ENCODE measurements at regions not wholly inside any gene's neighbourhood (a gene's known extent, or its start where the extent isn't known, plus 50 kb on each side); places are given as distances from the start of the nearest gene placed in this dataset.

GRCh38 chr5:124230456-124230855 lies 516.0 kb downstream of the ZNF608 start:
- H3K79me2 ChIP-seq (ENCODE audit: insufficient read depth) = no peaks in the 10 kb centered on the region
- no peaks in the 10 kb centered on the region for H3K9me2 ChIP-seq (ENCODE audit: insufficient read depth)
- H3K4me2 ChIP-seq (ENCODE audit: unreplicated experiment) = no peak overlapping the region
- TF ChIP-seq EZH2phosphoT487 (IDR thresholded peaks at IDR 0.05; ENCODE audit: insufficient read depth, low read depth) (no peak), EZH2 (IDR thresholded peaks at IDR 0.05; ENCODE audit: insufficient read depth, poor library complexity, severe bottlenecking) (no peak)
- no peaks in the 10 kb centered on the region for H3K4me1 ChIP-seq (ENCODE audit: insufficient read depth)
- DNase-seq = no peak
- no peak overlapping the region for H2AFZ ChIP-seq
- no peaks in the 10 kb centered on the region for H4K20me1 ChIP-seq (ENCODE audit: insufficient read depth)
- in situ Hi-C loops (cut with MboI) = no loop called here
- no peak overlapping the region for H3K9ac ChIP-seq
- no peaks in the 10 kb centered on the region for H3K36me3 ChIP-seq (ENCODE audit: low read depth)
- peaks cover 7% of the 10 kb centered on the region; the same call in 1 of the 2 replicates for H3K27me3 ChIP-seq (replicated peaks; ENCODE audit: insufficient read depth)
- H3K4me3 ChIP-seq = no peak overlapping the region
- WGBS, 2 experiments (ENCODE audit: low coverage in 1 of 2, low lambda C conversion rate in 2 of 2, missing lambda C conversion rate in 2 of 2) = 83 to 92% methylated on average over 7 of the region's 7 CpGs
- H3K27ac ChIP-seq = no peak overlapping the region
- no peaks in the 10 kb centered on the region for H3K9me3 ChIP-seq (ENCODE audit: low read depth)
- H3F3A ChIP-seq (ENCODE audit: insufficient read depth) = no peaks in the 10 kb centered on the region

GRCh38 chr5:124229352-124229751 lies 517.1 kb downstream of the ZNF608 start:
- H3K27ac ChIP-seq = no peak overlapping the region
- H3K9me3 ChIP-seq (ENCODE audit: low read depth) = no peaks in the 10 kb centered on the region
- no peaks in the 10 kb centered on the region for H3K4me1 ChIP-seq (ENCODE audit: insufficient read depth)
- H3K79me2 ChIP-seq (ENCODE audit: insufficient read depth) = no peaks in the 10 kb centered on the region
- no peak overlapping the region for H2AFZ ChIP-seq
- H3K4me3 ChIP-seq = no peak overlapping the region
- in situ Hi-C loops (cut with MboI) = no loop called here
- peaks cover 4% of the 10 kb centered on the region; the same call in 1 of the 2 replicates for H3K27me3 ChIP-seq (replicated peaks; ENCODE audit: insufficient read depth)
- H4K20me1 ChIP-seq (ENCODE audit: insufficient read depth) = no peaks in the 10 kb centered on the region
- no peaks in the 10 kb centered on the region for H3K9me2 ChIP-seq (ENCODE audit: insufficient read depth)
- 69 to 81% methylated on average over 3 of the region's 3 CpGs for WGBS, 2 experiments (ENCODE audit: low coverage in 1 of 2, low lambda C conversion rate in 2 of 2, missing lambda C conversion rate in 2 of 2)
- no peak overlapping the region for H3K4me2 ChIP-seq (ENCODE audit: unreplicated experiment)
- H3K9ac ChIP-seq = no peak overlapping the region
- TF ChIP-seq EZH2phosphoT487 (IDR thresholded peaks at IDR 0.05; ENCODE audit: insufficient read depth, low read depth) (no peak), EZH2 (IDR thresholded peaks at IDR 0.05; ENCODE audit: insufficient read depth, poor library complexity, severe bottlenecking) (no peak)
- no peaks in the 10 kb centered on the region for H3F3A ChIP-seq (ENCODE audit: insufficient read depth)
- H3K36me3 ChIP-seq (ENCODE audit: low read depth) = no peaks in the 10 kb centered on the region
- no peak for DNase-seq

GRCh38 chr5:124227914-124228313 lies 518.5 kb downstream of the ZNF608 start:
- Histone ChIP-seq H3K9me2 (ENCODE audit: insufficient read depth) (no peaks in the 10 kb centered on the region), H4K20me1 (ENCODE audit: insufficient read depth) (no peaks in the 10 kb centered on the region), H3F3A (ENCODE audit: insufficient read depth) (no peaks in the 10 kb centered on the region), H3K27ac (no peak overlapping the region), H3K4me3 (no peak overlapping the region), H3K36me3 (ENCODE audit: low read depth) (no peaks in the 10 kb centered on the region), H3K27me3 (replicated peaks; ENCODE audit: insufficient read depth) (no peaks in the 10 kb centered on the region), H3K4me2 (ENCODE audit: unreplicated experiment) (no peak overlapping the region), H3K4me1 (ENCODE audit: insufficient read depth) (no peaks in the 10 kb centered on the region), H3K9me3 (ENCODE audit: low read depth) (no peaks in the 10 kb centered on the region), H2AFZ (no peak overlapping the region), H3K9ac (no peak overlapping the region), H3K79me2 (ENCODE audit: insufficient read depth) (no peaks in the 10 kb centered on the region)
- in situ Hi-C loops (cut with MboI) = no loop called here
- DNase-seq = no peak
- TF ChIP-seq EZH2 (IDR thresholded peaks at IDR 0.05; ENCODE audit: insufficient read depth, poor library complexity, severe bottlenecking) (no peak), EZH2phosphoT487 (IDR thresholded peaks at IDR 0.05; ENCODE audit: insufficient read depth, low read depth) (no peak)

- H3K36me3 ChIP-seq (ENCODE audit: low read depth) = no peaks in the 10 kb centered on the region
- TF ChIP-seq EZH2phosphoT487 (IDR thresholded peaks at IDR 0.05; ENCODE audit: insufficient read depth, low read depth) (no peak), EZH2 (IDR thresholded peaks at IDR 0.05; ENCODE audit: insufficient read depth, poor library complexity, severe bottlenecking) (no peak)
- H3K9ac ChIP-seq = no peak overlapping the region
- H3K9me3 ChIP-seq (ENCODE audit: low read depth) = no peaks in the 10 kb centered on the region
- H3K79me2 ChIP-seq (ENCODE audit: insufficient read depth) = no peaks in the 10 kb centered on the region
- DNase-seq = no peak
- H3F3A ChIP-seq (ENCODE audit: insufficient read depth) = no peaks in the 10 kb centered on the region
- H3K27ac ChIP-seq = no peak overlapping the region
- no peak overlapping the region for H3K4me3 ChIP-seq
- no peak overlapping the region for H3K4me2 ChIP-seq (ENCODE audit: unreplicated experiment)
- no peaks in the 10 kb centered on the region for H4K20me1 ChIP-seq (ENCODE audit: insufficient read depth)
- no peaks in the 10 kb centered on the region for H3K4me1 ChIP-seq (ENCODE audit: insufficient read depth)
- no peaks in the 10 kb centered on the region for H3K9me2 ChIP-seq (ENCODE audit: insufficient read depth)
- in situ Hi-C loops (cut with MboI) = no loop called here
- H2AFZ ChIP-seq = no peak overlapping the region
- H3K27me3 ChIP-seq (replicated peaks; ENCODE audit: insufficient read depth) = no peaks in the 10 kb centered on the region
- 47 to 54% methylated on average over 2 of the region's 2 CpGs for WGBS, 2 experiments (ENCODE audit: low coverage in 1 of 2, low lambda C conversion rate in 2 of 2, missing lambda C conversion rate in 2 of 2)
Observed at GRCh38 chr5:124220418-124220817, 526.0 kb downstream of the ZNF608 start.

- H3K79me2 ChIP-seq (ENCODE audit: insufficient read depth) = no peaks in the 10 kb centered on the region
- H2AFZ ChIP-seq = no peak overlapping the region
- DNase-seq = no peak
- no peak overlapping the region for H3K4me2 ChIP-seq (ENCODE audit: unreplicated experiment)
- no peaks in the 10 kb centered on the region for H3K9me3 ChIP-seq (ENCODE audit: low read depth)
- no peaks in the 10 kb centered on the region for H4K20me1 ChIP-seq (ENCODE audit: insufficient read depth)
- no peaks in the 10 kb centered on the region for H3K27me3 ChIP-seq (replicated peaks; ENCODE audit: insufficient read depth)
- no peaks in the 10 kb centered on the region for H3K36me3 ChIP-seq (ENCODE audit: low read depth)
- H3F3A ChIP-seq (ENCODE audit: insufficient read depth) = no peaks in the 10 kb centered on the region
- no peaks in the 10 kb centered on the region for H3K4me1 ChIP-seq (ENCODE audit: insufficient read depth)
- TF ChIP-seq EZH2phosphoT487 (IDR thresholded peaks at IDR 0.05; ENCODE audit: insufficient read depth, low read depth) (no peak), EZH2 (IDR thresholded peaks at IDR 0.05; ENCODE audit: insufficient read depth, poor library complexity, severe bottlenecking) (no peak)
- WGBS, 2 experiments (ENCODE audit: low coverage in 1 of 2, low lambda C conversion rate in 2 of 2, missing lambda C conversion rate in 2 of 2) = 76 to 81% methylated on average over 9 of the region's 9 CpGs
- no peak overlapping the region for H3K9ac ChIP-seq
- no peak overlapping the region for H3K4me3 ChIP-seq
- H3K27ac ChIP-seq = no peak overlapping the region
- no peaks in the 10 kb centered on the region for H3K9me2 ChIP-seq (ENCODE audit: insufficient read depth)
- in situ Hi-C loops (cut with MboI) = no loop called here
Observed at GRCh38 chr5:124212934-124213333, 533.5 kb downstream of the ZNF608 start.
